H1 (cell line): ENCODE measurements at regions not wholly inside any gene's neighbourhood (a gene's known extent, or its start where the extent isn't known, plus 50 kb on each side); places are given as distances from the start of the nearest gene placed in this dataset.

ENCODE experiments used
- CREB1 ChIP-seq: IDR thresholded peaks from 2 replicates; pipeline ENCODE4 v1.6.1; 2012; ENCODE audit warnings: inconsistent platforms
- RNF2 ChIP-seq: fragments of 200-900, 300-1000 bp; sonication (generic); IDR thresholded peaks from 2 replicates; pipeline ENCODE4 v1.7.1; 2016; ENCODE audit warnings: borderline replicate concordance, low read depth, mild to moderate bottlenecking, antibody characterized with exemption, low read length; ENCODE audit not compliant: poor library complexity, severe bottlenecking; ENCODE audit errors: missing control alignments
- TAF1 ChIP-seq: IDR thresholded peaks from 2 replicates; pipeline ENCODE4 v1.6.1; 2011; ENCODE audit warnings: mild to moderate bottlenecking, low read depth, low read length
- TCF12 ChIP-seq: IDR thresholded peaks from 2 replicates; pipeline ENCODE4 v1.6.1; 2011; ENCODE audit warnings: low read depth, mild to moderate bottlenecking, low read length

GRCh38 chr2:149766339-149766738, 178.8 kb upstream of the MMADHC start (continued):
- TF ChIP-seq TCF12 (no peak), CREB1 (no peak), TAF1 (no peak), RNF2 (no peak)
